BJ (cell line): ENCODE measurements at regions not wholly inside any gene's neighbourhood (a gene's known extent, or its start where the extent isn't known, plus 50 kb on each side); places are given as distances from the start of the nearest gene placed in this dataset.

Source experiments
- CTCF ChIA-PET: fragments of 350-600 bp; formaldehyde crosslinking; extraction: SDS; loops from one replicate; lab custom pipeline; 2021; ENCODE audit warnings: antibody characterized with exemption, inconsistent platforms; lab: Yijun Ruan, JAX
- POLR2A ChIA-PET: fragments of 300-600 bp; sonication (Branson Sonifier 250); formaldehyde crosslinking; extraction: SDS; loops from one replicate; lab custom pipeline; 2021; ENCODE audit warnings: antibody characterized with exemption; lab: Charles Lee
- DNase-seq: peaks from one replicate; pipeline ENCODE4 v3.0.0-alpha.2; 2011; ENCODE audit warnings: low read depth
- H3K27me3 ChIP-seq: 2 replicates; pipeline ENCODE4 v1.6.0; 2011; ENCODE audit warnings: low read length; ENCODE audit not compliant: control insufficient read depth, insufficient read depth
- H3K36me3 ChIP-seq: 2 replicates; pipeline ENCODE4 v1.5.1; 2011; ENCODE audit warnings: low read length; ENCODE audit not compliant: control insufficient read depth, insufficient read depth
- H3K4me3 ChIP-seq: 2 replicates; pipeline ENCODE4 v1.5.1; 2011; ENCODE audit warnings: low read depth, mild to moderate bottlenecking, control low read depth, low read length
- TF ChIP-seq, protein P1 (sequence below): IDR thresholded peaks from 2 replicates; pipeline ENCODE4 v1.5.1; 2011; ENCODE audit warnings: low read depth, mild to moderate bottlenecking, control low read depth, inconsistent platforms, low read length, moderate library complexity; ENCODE audit not compliant: insufficient read depth

- H3K4me3 ChIP-seq = no peak overlapping the region
- TF ChIP-seq, protein P1, sequence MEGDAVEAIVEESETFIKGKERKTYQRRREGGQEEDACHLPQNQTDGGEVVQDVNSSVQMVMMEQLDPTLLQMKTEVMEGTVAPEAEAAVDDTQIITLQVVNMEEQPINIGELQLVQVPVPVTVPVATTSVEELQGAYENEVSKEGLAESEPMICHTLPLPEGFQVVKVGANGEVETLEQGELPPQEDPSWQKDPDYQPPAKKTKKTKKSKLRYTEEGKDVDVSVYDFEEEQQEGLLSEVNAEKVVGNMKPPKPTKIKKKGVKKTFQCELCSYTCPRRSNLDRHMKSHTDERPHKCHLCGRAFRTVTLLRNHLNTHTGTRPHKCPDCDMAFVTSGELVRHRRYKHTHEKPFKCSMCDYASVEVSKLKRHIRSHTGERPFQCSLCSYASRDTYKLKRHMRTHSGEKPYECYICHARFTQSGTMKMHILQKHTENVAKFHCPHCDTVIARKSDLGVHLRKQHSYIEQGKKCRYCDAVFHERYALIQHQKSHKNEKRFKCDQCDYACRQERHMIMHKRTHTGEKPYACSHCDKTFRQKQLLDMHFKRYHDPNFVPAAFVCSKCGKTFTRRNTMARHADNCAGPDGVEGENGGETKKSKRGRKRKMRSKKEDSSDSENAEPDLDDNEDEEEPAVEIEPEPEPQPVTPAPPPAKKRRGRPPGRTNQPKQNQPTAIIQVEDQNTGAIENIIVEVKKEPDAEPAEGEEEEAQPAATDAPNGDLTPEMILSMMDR = no peak
- CTCF ChIA-PET = no interaction called here
- no peak for DNase-seq
- POLR2A ChIA-PET = no interaction called here
- H3K27me3 ChIP-seq = no peaks in the 10 kb centered on the region
- H3K36me3 ChIP-seq = no peaks in the 10 kb centered on the region
These were observed 230.3 kb upstream of the BOD1L1 start for GRCh38 chr4:13857800-13858199.

- TF ChIP-seq, protein P1 = no peak
- Histone ChIP-seq H3K27me3 (no peaks in the 10 kb centered on the region), H3K36me3 (no peaks in the 10 kb centered on the region), H3K4me3 (no peak overlapping the region)
- no peak for DNase-seq
- CTCF ChIA-PET = interaction anchor here (0.7 to 1.5 kb wide), 6 partner anchors 14 to 1374 kb away, joined by 3 to 4 read pairs (median 3); no protein-coding TSS in a partner anchor
- POLR2A ChIA-PET = interaction anchor here (0.6 kb wide), 1 partner anchor 1146 kb away, joined by 6 read pairs; no protein-coding TSS in a partner anchor
These were observed 231.9 kb upstream of the BOD1L1 start for GRCh38 chr4:13859423-13859822.

DNA sequence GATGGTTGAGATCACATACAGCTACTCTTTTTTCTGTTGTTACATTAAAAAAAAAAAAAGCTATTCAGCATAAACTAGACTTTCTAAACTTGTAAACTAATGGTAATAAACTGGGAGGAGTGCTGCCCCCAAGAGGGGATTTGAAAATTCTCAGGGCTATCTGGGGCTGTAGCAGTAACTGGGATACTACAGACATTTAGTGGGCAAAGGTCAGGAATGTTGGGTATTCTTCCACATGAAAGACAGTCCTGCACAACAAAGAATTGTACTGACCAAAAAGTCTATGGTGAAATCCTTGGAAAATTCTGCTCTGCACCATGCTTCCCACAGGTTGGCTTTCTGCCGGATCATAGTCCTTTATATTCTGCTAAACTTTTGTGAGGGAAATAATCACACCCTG, 232.6 kb upstream of the BOD1L1 start:
- TF ChIP-seq, protein P1 = 0 out of 2 replicates have a peak, but pooled peaks have one; percentile 8
- no peaks in the 10 kb centered on the region for H3K27me3 ChIP-seq
- no peaks in the 10 kb centered on the region for H3K36me3 ChIP-seq
- CTCF ChIA-PET = interaction anchor here (0.7 to 1.5 kb wide), 6 partner anchors 14 to 1373 kb away, joined by 3 to 4 read pairs (median 3); no protein-coding TSS in a partner anchor
- POLR2A ChIA-PET = no interaction called here
- DNase-seq = no peak
- H3K4me3 ChIP-seq = no peak overlapping the region

- no peaks in the 10 kb centered on the region for H3K27me3 ChIP-seq
- POLR2A ChIA-PET = no interaction called here
- H3K36me3 ChIP-seq = no peaks in the 10 kb centered on the region
- DNase-seq = peak; percentile 26
- TF ChIP-seq, protein P1 = no peak
- CTCF ChIA-PET = interaction anchor here (0.6 to 1.6 kb wide), 2 partner anchors 36 to 212 kb away, joined by 3 to 8 read pairs; no protein-coding TSS in a partner anchor
- H3K4me3 ChIP-seq = no peak overlapping the region
These were observed 238.5 kb upstream of the BOD1L1 start for GRCh38 chr4:13865871-13866669.

GRCh38 chr4:13866881-13867280, 239.4 kb upstream of the BOD1L1 start:
- H3K36me3 ChIP-seq = no peaks in the 10 kb centered on the region
- H3K27me3 ChIP-seq = no peaks in the 10 kb centered on the region
- no peak overlapping the region for H3K4me3 ChIP-seq
- POLR2A ChIA-PET = interaction anchor here (0.5 kb wide), 1 partner anchor 1137 kb away, joined by 4 read pairs; no protein-coding TSS in a partner anchor
- TF ChIP-seq, protein P1 = no peak
- CTCF ChIA-PET = interaction anchor here (1.6 kb wide), 1 partner anchor 212 kb away, joined by 8 read pairs; no protein-coding TSS in a partner anchor
- DNase-seq = no peak
